HG03025 (cell line): ENCODE measurements at regions not wholly inside any gene's neighbourhood (a gene's known extent, or its start where the extent isn't known, plus 50 kb on each side); places are given as distances from the start of the nearest gene placed in this dataset.
A peak's percentile ranks its signal among the peaks of the same experiment; 100 is the strongest.
"Not testable (repeated sequence)": the region's sequence is repeated elsewhere in the genome, so short reads cannot be mapped to it uniquely, and the experiment has no call there.

Source experiments
- ATAC-seq: cut with Tn5 transposase; IDR thresholded peaks from one replicate; pipeline ENCODE4 v1.9.1; 2021; ENCODE audit warnings: mild to moderate bottlenecking, moderate library complexity; ENCODE audit not compliant: unreplicated experiment, low FRiP score

GRCh38 chr2:35495182-35495581, 860.4 kb upstream of the CRIM1 start:
- ATAC-seq: no peak

GRCh38 chr2:35478121-35478520, 877.5 kb upstream of the CRIM1 start:
- ATAC-seq: not testable (repeated sequence)

GRCh38 chr2:35468245-35468644, 887.3 kb upstream of the CRIM1 start:
- no peak for ATAC-seq

- peak; percentile 81 for ATAC-seq
Measured at GRCh38 chr2:35463805-35464596, 891.6 kb upstream of the CRIM1 start.

- ATAC-seq: no peak
Measured at GRCh38 chr2:35462226-35462998, 893.2 kb upstream of the CRIM1 start.

- no peak for ATAC-seq
Measured at GRCh38 chr2:35461406-35461805, 894.2 kb upstream of the CRIM1 start.

GRCh38 chr2:35454966-35455638, 900.5 kb upstream of the CRIM1 start:
- ATAC-seq: no peak

GRCh38 chr2:35447821-35448220, 907.8 kb upstream of the CRIM1 start:
- ATAC-seq: no peak

GRCh38 chr2:35447215-35447614, 908.4 kb upstream of the CRIM1 start:
- ATAC-seq: no peak

- no peak for ATAC-seq
Measured at GRCh38 chr2:35443087-35443486, 912.5 kb upstream of the CRIM1 start.

GRCh38 chr2:35441575-35441974, 914.0 kb upstream of the CRIM1 start:
- ATAC-seq: not testable (repeated sequence)

- not testable (repeated sequence) for ATAC-seq
Measured at GRCh38 chr2:35440308-35440707, 915.3 kb upstream of the CRIM1 start.

GRCh38 chr2:35436893-35437292, 918.7 kb upstream of the CRIM1 start:
- not testable (repeated sequence) for ATAC-seq

GRCh38 chr2:35428548-35428947, 927.0 kb upstream of the CRIM1 start:
- ATAC-seq: peak; percentile 64

- no peak for ATAC-seq
Measured at GRCh38 chr2:35421485-35421884, 934.1 kb upstream of the CRIM1 start.

- no peak for ATAC-seq
Measured at GRCh38 chr2:35417293-35417692, 938.3 kb upstream of the CRIM1 start.

- ATAC-seq: no peak
Measured at GRCh38 chr2:35416391-35417140, 939.0 kb upstream of the CRIM1 start.

GRCh38 chr2:35415942-35416341, 939.6 kb upstream of the CRIM1 start:
- ATAC-seq: no peak

GRCh38 chr2:35415282-35415681, 940.3 kb upstream of the CRIM1 start:
- ATAC-seq: no peak

GRCh38 chr2:35410431-35411061, 945.0 kb upstream of the CRIM1 start:
- peak; percentile 85 for ATAC-seq
